Cardiac muscle cell (in vitro differentiated cells and primary cell): ENCODE measurements at regions not wholly inside any gene's neighbourhood (a gene's known extent, or its start where the extent isn't known, plus 50 kb on each side); places are given as distances from the start of the nearest gene placed in this dataset.

Experiments used
- DNase-seq, 2 donors: peaks; one replicate each; pipeline versions ENCODE4 v3.0.0 to v3.0.0-alpha.2; 2010 to 2017; ENCODE audit warnings: low read depth in 1 of 2, low spot score in 1 of 2
- H3K27ac ChIP-seq: fragments of 200-600 bp; sonication (generic); 2 replicates; pipeline ENCODE4 v1.5.1; 2016
- H3K27me3 ChIP-seq: fragments of 200-600 bp; sonication (generic); 2 replicates; pipeline ENCODE4 v1.6.0; 2016; ENCODE audit warnings: control low read depth
- H3K36me3 ChIP-seq: fragments of 200-600 bp; sonication (generic); 2 replicates; pipeline ENCODE4 v1.5.1; 2016; ENCODE audit warnings: control low read depth
- H3K4me1 ChIP-seq: fragments of 200-600 bp; sonication (generic); 2 replicates; pipeline ENCODE4 v1.8.1; 2017; ENCODE audit warnings: low read depth, mild to moderate bottlenecking, mixed run types
- H3K4me3 ChIP-seq: fragments of 200-600 bp; sonication (generic); 2 replicates; pipeline ENCODE4 v1.5.1; 2016; ENCODE audit warnings: mild to moderate bottlenecking
- H3K9me3 ChIP-seq: fragments of 200-600 bp; sonication (generic); 2 replicates; pipeline ENCODE4 v1.5.1; 2017; ENCODE audit warnings: low read depth, mild to moderate bottlenecking, control low read depth
- CTCF ChIP-seq: IDR thresholded peaks from 2 replicates; pipeline ENCODE4 v1.5.1; 2012; ENCODE audit warnings: low read depth, mild to moderate bottlenecking, low read length

DNA sequence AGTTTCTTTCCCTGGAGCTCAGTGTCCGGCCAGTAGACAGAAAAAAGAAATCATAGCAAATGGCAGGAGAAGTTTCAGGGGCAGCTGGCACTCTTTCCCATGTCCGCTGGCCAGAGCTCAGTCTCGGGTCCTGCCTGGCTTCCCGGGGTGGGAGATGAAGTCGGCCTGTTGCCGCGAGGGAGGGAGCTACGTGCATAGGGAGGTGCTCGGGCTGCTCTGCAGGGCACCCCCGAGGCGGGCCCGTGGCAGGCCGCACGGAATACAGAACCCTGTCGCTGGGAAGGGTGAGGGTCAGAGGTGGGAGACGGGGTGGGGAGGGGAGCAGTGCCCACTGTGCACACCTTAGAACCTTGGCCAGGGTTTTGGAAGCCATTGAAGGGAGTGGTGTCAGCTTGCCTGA is 78.3 kb upstream of the FOXF1 start:
- no peak overlapping the region for H3K27ac ChIP-seq
- no peak for DNase-seq
- H3K4me1 ChIP-seq = peaks cover 11% of the 10 kb centered on the region
- no peaks in the 10 kb centered on the region for H3K9me3 ChIP-seq
- no peak overlapping the region for H3K4me3 ChIP-seq
- TF ChIP-seq CTCF = no peak
- no peaks in the 10 kb centered on the region for H3K36me3 ChIP-seq
- peaks cover 27% of the 10 kb centered on the region for H3K27me3 ChIP-seq

GRCh38 chr16:86432691-86433090 is 77.6 kb upstream of the FOXF1 start:
- Histone ChIP-seq H3K4me3 (no peak overlapping the region), H3K27me3 (peaks cover 30% of the 10 kb centered on the region), H3K36me3 (no peaks in the 10 kb centered on the region), H3K27ac (no peak overlapping the region), H3K4me1 (peaks cover 11% of the 10 kb centered on the region), H3K9me3 (no peaks in the 10 kb centered on the region)
- TF ChIP-seq CTCF = no peak
- no peak for DNase-seq

DNA sequence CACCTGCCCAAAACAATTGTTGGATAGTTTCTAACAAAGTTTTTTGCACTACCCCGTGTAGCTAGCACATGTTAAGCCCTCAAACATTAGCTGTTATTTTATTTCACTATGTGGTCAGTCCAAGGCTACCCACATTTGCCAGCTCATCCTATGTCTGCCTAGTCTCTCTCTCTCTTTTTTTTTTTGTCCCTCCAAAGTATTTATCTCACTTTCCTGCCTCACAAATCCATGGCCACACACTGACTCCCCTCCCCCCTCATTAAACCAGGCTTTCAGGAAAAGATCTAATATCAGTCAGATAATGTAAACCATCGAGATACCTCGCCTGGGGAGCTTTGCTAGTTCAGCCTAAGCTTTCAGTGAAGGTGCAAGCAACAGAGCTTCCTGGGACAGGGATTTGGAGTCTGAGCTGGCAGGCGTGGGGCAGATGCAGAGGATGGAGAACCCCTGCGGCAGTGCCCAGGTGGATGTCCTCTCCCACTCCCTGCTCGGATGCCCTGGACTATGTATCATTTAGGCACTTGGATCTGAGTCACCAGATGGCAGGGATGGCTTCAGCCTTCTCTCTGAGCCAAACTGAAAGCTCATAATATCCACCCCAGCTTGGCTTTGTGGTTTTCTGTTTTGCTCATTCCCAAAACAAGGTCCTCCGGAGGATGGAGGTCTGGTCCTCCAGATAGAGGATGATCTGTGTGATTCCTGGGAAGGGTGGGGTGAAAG is 73.7 kb upstream of the FOXF1 start:
- no peak for TF ChIP-seq CTCF
- H3K27me3 ChIP-seq = peaks cover 46% of the 10 kb centered on the region
- no peaks in the 10 kb centered on the region for H3K36me3 ChIP-seq
- DNase-seq = no peak
- no peak overlapping the region for H3K4me3 ChIP-seq
- H3K27ac ChIP-seq = no peak overlapping the region
- H3K4me1 ChIP-seq = no peaks in the 10 kb centered on the region
- H3K9me3 ChIP-seq = no peaks in the 10 kb centered on the region

GRCh38 chr16:86437348-86437747 is 73.0 kb upstream of the FOXF1 start:
- Histone ChIP-seq H3K27me3 (peaks cover 46% of the 10 kb centered on the region), H3K4me3 (no peak overlapping the region), H3K9me3 (no peaks in the 10 kb centered on the region), H3K36me3 (no peaks in the 10 kb centered on the region), H3K4me1 (no peaks in the 10 kb centered on the region), H3K27ac (no peak overlapping the region)
- no peak for DNase-seq
- no peak for TF ChIP-seq CTCF

DNA sequence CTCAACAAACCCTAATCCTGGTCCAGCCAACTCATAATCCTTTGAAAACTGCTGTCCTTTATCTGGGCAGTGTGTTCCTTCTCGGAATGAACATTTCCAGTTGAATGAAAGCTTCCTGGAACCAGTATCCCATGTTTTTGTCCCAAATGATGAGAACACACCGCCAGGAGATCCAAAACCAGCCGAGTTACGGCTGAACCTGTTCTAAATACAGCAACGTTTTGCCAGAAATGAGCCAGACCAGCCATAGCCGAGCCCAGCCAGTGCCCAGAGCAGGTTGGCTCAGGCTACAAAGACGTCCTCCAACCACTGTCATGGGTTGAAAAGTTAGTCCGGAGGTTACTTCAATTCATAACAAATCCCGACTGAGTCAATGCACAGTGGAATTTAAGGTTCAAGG is 67.6 kb upstream of the FOXF1 start:
- Histone ChIP-seq H3K36me3 (no peaks in the 10 kb centered on the region), H3K27me3 (peaks cover 16% of the 10 kb centered on the region), H3K9me3 (no peaks in the 10 kb centered on the region), H3K27ac (no peak overlapping the region), H3K4me1 (no peaks in the 10 kb centered on the region), H3K4me3 (no peak overlapping the region)
- TF ChIP-seq CTCF = no peak
- no peak for DNase-seq
